Cardiac septum (tissue), 1 donor: ENCODE measurements at regions not wholly inside any gene's neighbourhood (a gene's known extent, or its start where the extent isn't known, plus 50 kb on each side); places are given as distances from the start of the nearest gene placed in this dataset.
"Not testable (repeated sequence)": the region's sequence is repeated elsewhere in the genome, so short reads cannot be mapped to it uniquely, and the experiment has no call there.

Source experiments
- DNase-seq: peaks from one replicate; pipeline ENCODE4 v3.0.0-alpha.2; 2020; ENCODE audit warnings: low spot score
- intact Hi-C: fragments of 100-400 bp; cut with DNase I; formaldehyde crosslinking; loops from one replicate; pipeline ENCODE4 v1.14.0; 2022
- donor health status: DM: no; HTN: no; CAD: no.

GRCh38 chr10:55800602-55801352, 560.3 kb downstream of the ZWINT start:
- DNase-seq, result no peak
- intact Hi-C loops, result no loop called here

- intact Hi-C loops, result no loop called here
- no peak for DNase-seq
These were observed 568.0 kb downstream of the ZWINT start for GRCh38 chr10:55793024-55793423.

GRCh38 chr10:55790276-55790675, 570.8 kb downstream of the ZWINT start:
- intact Hi-C loops, DNase-seq: not testable (repeated sequence)

- intact Hi-C loops, result no loop called here
- no peak for DNase-seq
These were observed 574.5 kb downstream of the ZWINT start for GRCh38 chr10:55786461-55787050.

- intact Hi-C loops, result no loop called here
- no peak for DNase-seq
These were observed 578.9 kb downstream of the ZWINT start for GRCh38 chr10:55782181-55782580.

GRCh38 chr10:55766212-55766611, 594.8 kb downstream of the ZWINT start:
- intact Hi-C loops, result no loop called here
- DNase-seq, result no peak

GRCh38 chr10:55750458-55750857, 610.6 kb downstream of the ZWINT start:
- intact Hi-C loops, result no loop called here

GRCh38 chr10:55747244-55747643, 613.8 kb downstream of the ZWINT start:
- DNase-seq, result no peak
- intact Hi-C loops, result no loop called here

More at GRCh38 chr10:55750458-55750857, 610.6 kb downstream of the ZWINT start:
- DNase-seq, result no peak

GRCh38 chr10:55746002-55746401, 615.1 kb downstream of the ZWINT start:
- no peak for DNase-seq
- intact Hi-C loops, result no loop called here

- intact Hi-C loops, result no loop called here
- DNase-seq, result no peak
These were observed 618.6 kb downstream of the ZWINT start for GRCh38 chr10:55742487-55742886.

GRCh38 chr10:55740767-55741166, 620.3 kb downstream of the ZWINT start:
- intact Hi-C loops, DNase-seq: not testable (repeated sequence)

GRCh38 chr10:55740110-55740509, 620.9 kb downstream of the ZWINT start:
- no peak for DNase-seq
- intact Hi-C loops, result no loop called here

- intact Hi-C loops, result no loop called here
These were observed 626.9 kb downstream of the ZWINT start for GRCh38 chr10:55734112-55734511.

GRCh38 chr10:55704950-55705349, 656.1 kb downstream of the ZWINT start:
- intact Hi-C loops, result no loop called here

More at GRCh38 chr10:55734112-55734511, 626.9 kb downstream of the ZWINT start:
- no peak for DNase-seq

GRCh38 chr10:55668326-55668922, 692.6 kb downstream of the ZWINT start:
- intact Hi-C loops, result no loop called here
- no peak for DNase-seq

More at GRCh38 chr10:55704950-55705349, 656.1 kb downstream of the ZWINT start:
- no peak for DNase-seq

- DNase-seq, result no peak
- intact Hi-C loops, result no loop called here
These were observed 707.5 kb downstream of the ZWINT start for GRCh38 chr10:55653531-55653930.

- intact Hi-C loops, result no loop called here
- no peak for DNase-seq
These were observed 719.5 kb downstream of the ZWINT start for GRCh38 chr10:55641601-55642000.

GRCh38 chr10:55631071-55631654, 729.9 kb downstream of the ZWINT start:
- intact Hi-C loops, result no loop called here
- no peak for DNase-seq

GRCh38 chr10:55630491-55631056, 730.5 kb downstream of the ZWINT start:
- DNase-seq, result no peak
- intact Hi-C loops, result no loop called here

GRCh38 chr10:55629793-55630490, 731.1 kb downstream of the ZWINT start:
- intact Hi-C loops, result no loop called here
- DNase-seq, result no peak
